H9 (cell line): ENCODE measurements at regions not wholly inside any gene's neighbourhood (a gene's known extent, or its start where the extent isn't known, plus 50 kb on each side); places are given as distances from the start of the nearest gene placed in this dataset.

ENCODE experiments used
- DNase-seq: peaks from one replicate; pipeline ENCODE4 v3.0.0-alpha.2; 2017
- H2AFZ ChIP-seq: one replicate; pipeline ENCODE4 v1.6.1; 2013; ENCODE audit warnings: mild to moderate bottlenecking, low read length, control low read depth, moderate library complexity
- H2AK5ac ChIP-seq: 2 replicates; pipeline ENCODE4 v1.6.1; 2013; ENCODE audit warnings: low read length, control low read depth, mixed read lengths; ENCODE audit not compliant: insufficient read length
- H2BK120ac ChIP-seq: one replicate; pipeline ENCODE4 v1.6.1; 2013; ENCODE audit warnings: low read depth, mild to moderate bottlenecking, low read length, control low read depth, inconsistent platforms; ENCODE audit not compliant: poor library complexity, severe bottlenecking
- H2BK12ac ChIP-seq: 2 replicates; pipeline ENCODE4 v1.6.1; 2013; ENCODE audit warnings: low read length, control low read depth, mixed read lengths, low read depth; ENCODE audit not compliant: insufficient read length
- H2BK15ac ChIP-seq: 2 replicates; pipeline ENCODE4 v1.6.1; 2013; ENCODE audit warnings: low read depth, low read length, control low read depth
- H2BK20ac ChIP-seq: one replicate; pipeline ENCODE4 v1.6.1; 2013; ENCODE audit warnings: low read depth, mild to moderate bottlenecking, low read length, control low read depth, inconsistent platforms; ENCODE audit not compliant: poor library complexity, severe bottlenecking
- H2BK5ac ChIP-seq: 2 replicates; pipeline ENCODE4 v1.6.1; 2013; ENCODE audit warnings: low read length, control low read depth, mixed read lengths; ENCODE audit not compliant: insufficient read length
- H3K14ac ChIP-seq: 2 replicates; pipeline ENCODE4 v1.6.1; 2013; ENCODE audit warnings: low read length, control low read depth; ENCODE audit not compliant: insufficient read depth
- H3K18ac ChIP-seq: 2 replicates; pipeline ENCODE4 v1.6.1; 2013; ENCODE audit warnings: low read depth, mild to moderate bottlenecking, mixed read lengths, low read length, control low read depth; ENCODE audit not compliant: insufficient read length
- H3K23ac ChIP-seq: 2 replicates; pipeline ENCODE4 v1.6.1; 2013; ENCODE audit warnings: low read length, control low read depth, mixed read lengths, low read depth; ENCODE audit not compliant: insufficient read length
- H3K23me2 ChIP-seq: 2 replicates; pipeline ENCODE4 v1.6.1; 2013; ENCODE audit warnings: low read depth, mild to moderate bottlenecking, mixed read lengths, low read length, control low read depth; ENCODE audit not compliant: insufficient read length, poor library complexity, severe bottlenecking
- H3K27ac ChIP-seq: 2 replicates; pipeline ENCODE4 v1.5.1; 2013; ENCODE audit warnings: low read length, control low read depth, mixed read lengths, low read depth; ENCODE audit not compliant: insufficient read length
- H3K27me3 ChIP-seq: 2 replicates; pipeline ENCODE4 v1.6.1; 2013; ENCODE audit warnings: low read length, control low read depth, inconsistent platforms; ENCODE audit not compliant: insufficient read depth
- H3K4ac ChIP-seq: 2 replicates; pipeline ENCODE4 v1.6.1; 2013; ENCODE audit warnings: low read depth, mild to moderate bottlenecking, control low read depth, inconsistent platforms, low read length, moderate library complexity
- H3K4me1 ChIP-seq: 2 replicates; pipeline ENCODE4 v1.6.1; 2013; ENCODE audit warnings: low read length, control low read depth, inconsistent platforms; ENCODE audit not compliant: insufficient read depth
- H3K4me2 ChIP-seq: 2 replicates; pipeline ENCODE4 v1.6.1; 2013; ENCODE audit warnings: low read length, control low read depth, mixed read lengths; ENCODE audit not compliant: insufficient read length, insufficient read depth
- H3K56ac ChIP-seq: 2 replicates; pipeline ENCODE4 v1.6.1; 2013; ENCODE audit warnings: low read depth, mild to moderate bottlenecking, mixed read lengths, low read length, control low read depth; ENCODE audit not compliant: insufficient read length
- H3K79me1 ChIP-seq: 2 replicates; pipeline ENCODE4 v1.6.1; 2013; ENCODE audit warnings: low read depth, mild to moderate bottlenecking, moderate library complexity, low read length, control low read depth, inconsistent platforms; ENCODE audit not compliant: insufficient read depth, poor library complexity, severe bottlenecking
- H3K79me2 ChIP-seq: 2 replicates; pipeline ENCODE4 v1.6.1; 2013; ENCODE audit warnings: low read length, control low read depth, inconsistent platforms; ENCODE audit not compliant: insufficient read depth
- H3K9ac ChIP-seq: 2 replicates; pipeline ENCODE4 v1.6.1; 2013; ENCODE audit warnings: low read length, control low read depth, mixed read lengths; ENCODE audit not compliant: insufficient read length; ENCODE audit errors: extremely low read depth
- H3K9me3 ChIP-seq: one replicate; pipeline ENCODE4 v1.6.1; 2013; ENCODE audit warnings: low read depth, low read length, inconsistent platforms; ENCODE audit not compliant: control insufficient read depth
- H3T11ph ChIP-seq: one replicate; pipeline ENCODE4 v1.6.1; 2013; ENCODE audit warnings: mild to moderate bottlenecking, low read length, control low read depth, inconsistent platforms
- H4K20me1 ChIP-seq: one replicate; pipeline ENCODE4 v1.6.1; 2013; ENCODE audit not compliant: control insufficient read depth, insufficient read length, insufficient read depth
- H4K5ac ChIP-seq: 2 replicates; pipeline ENCODE4 v1.6.1; 2013; ENCODE audit warnings: low read depth, mild to moderate bottlenecking, mixed read lengths, low read length, control low read depth; ENCODE audit not compliant: insufficient read length
- H4K8ac ChIP-seq: replicated peaks from 2 replicates; pipeline ENCODE4 v1.6.1; 2013; ENCODE audit warnings: low read length, control low read depth, mixed read lengths, low read depth; ENCODE audit not compliant: insufficient read length
- H4K91ac ChIP-seq: 2 replicates; pipeline ENCODE4 v1.6.1; 2013; ENCODE audit warnings: low read depth, mild to moderate bottlenecking, moderate library complexity, mixed read lengths, low read length, control low read depth; ENCODE audit not compliant: insufficient read length
- H3K27ac Mint-ChIP-seq, 3 experiments: 2 replicates in 2 of 3; 3 replicates in 1 of 3; pipeline ENCODE4 v1.8.0; 2020 to 2021; ENCODE audit warnings: mixed read lengths in 3 of 3, mild to moderate bottlenecking in 1 of 3, moderate library complexity in 1 of 3
- H3K27me3 Mint-ChIP-seq: 2 replicates; pipeline ENCODE4 v1.8.0; 2021; ENCODE audit warnings: low read depth, mild to moderate bottlenecking, moderate library complexity, mixed read lengths
- H3K36me3 Mint-ChIP-seq, 3 experiments: 2 replicates in 2 of 3; 3 replicates in 1 of 3; pipeline ENCODE4 v1.8.0; 2020 to 2021; ENCODE audit warnings: low read depth in 3 of 3, mixed read lengths in 3 of 3; ENCODE audit not compliant: insufficient read depth in 1 of 3
- H3K4me1 Mint-ChIP-seq, 2 experiments: 2 replicates each; pipeline ENCODE4 v1.8.0; 2020; ENCODE audit warnings: mixed read lengths in 2 of 2
- H3K4me3 Mint-ChIP-seq, 2 experiments: 2 replicates in 1 of 2; 3 replicates in 1 of 2; pipeline ENCODE4 v1.8.0; 2020 to 2021; ENCODE audit warnings: mild to moderate bottlenecking in 2 of 2, mixed read lengths in 2 of 2, moderate library complexity in 1 of 2
- H3K9me3 Mint-ChIP-seq, 2 experiments: 2 replicates in 1 of 2; 3 replicates in 1 of 2; pipeline ENCODE4 v1.8.0; 2020; ENCODE audit warnings: mild to moderate bottlenecking in 2 of 2, mixed read lengths in 2 of 2, moderate library complexity in 1 of 2
- CTCF ChIP-seq: fragments of 200-600 bp; sonication (generic); conservative IDR thresholded peaks from 3 replicates; pipeline ENCODE4 v1.8.0; 2021; ENCODE audit warnings: antibody characterized with exemption, mild to moderate bottlenecking
- WGBS: extraction: QIAGEN DNeasy Blood & Tissue Kit; methylation state at CpG from one replicate; pipeline ENCODE4 v1.1.7; 2013; ENCODE audit warnings: missing lambda C conversion rate, low lambda C conversion rate, mixed read lengths; ENCODE audit not compliant: insufficient read length; ENCODE audit errors: extremely low coverage; 5-methylcytosine and 5-hydroxymethylcytosine counted together

GRCh38 chr10:71159892-71160291 lies 52.5 kb upstream of the UNC5B start:
- Histone ChIP-seq H3K23ac (no peak overlapping the region), H3K4me2 (no peak overlapping the region), H3K14ac (no peak overlapping the region), H3K23me2 (no peaks in the 10 kb centered on the region), H3K27ac (no peak overlapping the region), H3K9me3 (no peaks in the 10 kb centered on the region), H3K18ac (no peak overlapping the region), H4K20me1 (no peaks in the 10 kb centered on the region), H3K79me2 (no peaks in the 10 kb centered on the region), H3K27me3 (no peaks in the 10 kb centered on the region), H2BK12ac (no peak overlapping the region), H4K5ac (no peak overlapping the region), H2BK5ac (no peak overlapping the region), H2BK120ac (no peak overlapping the region), H3T11ph (no peak overlapping the region), H2AFZ (no peak overlapping the region), H3K4ac (no peak overlapping the region), H2AK5ac (no peak overlapping the region), H4K8ac (no peak overlapping the region), H4K91ac (no peak overlapping the region), H2BK15ac (no peak overlapping the region), H3K79me1 (no peaks in the 10 kb centered on the region), H3K9ac (no peak overlapping the region), H3K56ac (no peak overlapping the region), H2BK20ac (no peak overlapping the region), H3K4me1 (no peaks in the 10 kb centered on the region)
- Mint-ChIP-seq H3K9me3 (no peaks in the 10 kb centered on the region; a peak in 1 of 5 replicates), H3K4me1 (peaks cover 0 to 6% of the 10 kb centered on the region in 2 experiments; a peak in 1 of 4 replicates), H3K27ac (no peak overlapping the region), H3K27me3 (peaks cover 11% of the 10 kb centered on the region), H3K4me3 (no peak overlapping the region; a peak in 1 of 5 replicates), H3K36me3 (no peaks in the 10 kb centered on the region)
- no peak for TF ChIP-seq CTCF
- no CpG with 5 or more reads among the region's 5 CpGs for WGBS
- no peak for DNase-seq
